IMR-90 (cell line): ENCODE measurements at regions not wholly inside any gene's neighbourhood (a gene's known extent, or its start where the extent isn't known, plus 50 kb on each side); places are given as distances from the start of the nearest gene placed in this dataset.

ENCODE experiments used
- BHLHE40 ChIP-seq: fragments of 150-350 bp; IDR thresholded peaks from 2 replicates; pipeline ENCODE4 v1.6.1; 2016; ENCODE audit warnings: mild to moderate bottlenecking, low read depth, low read length
- CEBPB ChIP-seq: IDR thresholded peaks from 2 replicates; pipeline ENCODE4 v1.6.1; 2012; ENCODE audit warnings: low read depth, low read length, improper control_type of control experiment
- CHD1 ChIP-seq: IDR thresholded peaks from 2 replicates; pipeline ENCODE4 v1.6.1; 2012; ENCODE audit warnings: low read depth, low read length, improper control_type of control experiment
- FOS ChIP-seq: fragments of 150-350 bp; IDR thresholded peaks from 2 replicates; pipeline ENCODE4 v1.6.1; 2016; ENCODE audit warnings: low read depth, low read length
- NFE2L2 ChIP-seq: fragments of 150-350 bp; IDR thresholded peaks from 2 replicates; pipeline ENCODE4 v1.6.1; 2016; ENCODE audit warnings: low read depth, mild to moderate bottlenecking, low read length
- POLR2A ChIP-seq: IDR thresholded peaks from 2 replicates; pipeline ENCODE4 v1.6.1; 2012; ENCODE audit warnings: mild to moderate bottlenecking, low read depth, low read length
- RAD21 ChIP-seq: IDR thresholded peaks from 2 replicates; pipeline ENCODE4 v1.6.1; 2012; ENCODE audit warnings: low read length, improper control_type of control experiment
- RCOR1 ChIP-seq: IDR thresholded peaks from 2 replicates; pipeline ENCODE4 v1.6.1; 2012; ENCODE audit warnings: mild to moderate bottlenecking, low read length, improper control_type of control experiment; ENCODE audit not compliant: insufficient replicate concordance
- RFX5 ChIP-seq: IDR thresholded peaks from 2 replicates; pipeline ENCODE4 v1.8.0; 2012; ENCODE audit warnings: low read depth, mild to moderate bottlenecking, low read length, moderate library complexity
- SMC3 ChIP-seq: fragments of 150-350 bp; IDR thresholded peaks from 2 replicates; pipeline ENCODE4 v1.6.1; 2016; ENCODE audit warnings: low read depth, mild to moderate bottlenecking, antibody characterized with exemption, low read length, moderate library complexity
- TF ChIP-seq, protein P1 (sequence below): conservative IDR thresholded peaks from 2 replicates; pipeline ENCODE4 v1.5.1; 2012; ENCODE audit warnings: mild to moderate bottlenecking, low read depth, low read length, improper control_type of control experiment

DNA sequence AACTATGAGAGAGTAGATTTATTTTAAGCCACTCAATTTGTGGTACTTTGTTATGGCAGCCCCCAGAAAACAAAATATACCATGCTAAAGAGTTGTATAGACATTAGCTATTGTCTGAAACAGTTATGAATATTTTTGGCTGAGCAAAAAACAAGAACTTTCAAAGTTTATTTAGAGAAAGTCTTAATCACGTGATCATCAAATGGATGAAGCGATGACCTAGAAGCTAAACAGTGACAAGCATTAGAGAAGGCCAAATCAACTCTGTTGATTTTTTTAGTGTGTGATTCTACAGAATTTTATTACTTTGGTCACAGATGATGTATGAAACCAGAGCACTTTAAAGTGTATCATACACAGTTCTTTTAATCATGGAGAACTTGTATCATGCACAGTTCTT lies 1247.9 kb upstream of the MAP3K7 start:
- TF ChIP-seq POLR2A (no peak), SMC3 (no peak), RAD21 (no peak), CHD1 (no peak), NFE2L2 (no peak), RFX5 (no peak), RCOR1 (no peak), CEBPB (no peak), FOS (no peak), BHLHE40 (no peak)
- TF ChIP-seq, protein P1, sequence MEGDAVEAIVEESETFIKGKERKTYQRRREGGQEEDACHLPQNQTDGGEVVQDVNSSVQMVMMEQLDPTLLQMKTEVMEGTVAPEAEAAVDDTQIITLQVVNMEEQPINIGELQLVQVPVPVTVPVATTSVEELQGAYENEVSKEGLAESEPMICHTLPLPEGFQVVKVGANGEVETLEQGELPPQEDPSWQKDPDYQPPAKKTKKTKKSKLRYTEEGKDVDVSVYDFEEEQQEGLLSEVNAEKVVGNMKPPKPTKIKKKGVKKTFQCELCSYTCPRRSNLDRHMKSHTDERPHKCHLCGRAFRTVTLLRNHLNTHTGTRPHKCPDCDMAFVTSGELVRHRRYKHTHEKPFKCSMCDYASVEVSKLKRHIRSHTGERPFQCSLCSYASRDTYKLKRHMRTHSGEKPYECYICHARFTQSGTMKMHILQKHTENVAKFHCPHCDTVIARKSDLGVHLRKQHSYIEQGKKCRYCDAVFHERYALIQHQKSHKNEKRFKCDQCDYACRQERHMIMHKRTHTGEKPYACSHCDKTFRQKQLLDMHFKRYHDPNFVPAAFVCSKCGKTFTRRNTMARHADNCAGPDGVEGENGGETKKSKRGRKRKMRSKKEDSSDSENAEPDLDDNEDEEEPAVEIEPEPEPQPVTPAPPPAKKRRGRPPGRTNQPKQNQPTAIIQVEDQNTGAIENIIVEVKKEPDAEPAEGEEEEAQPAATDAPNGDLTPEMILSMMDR, result no peak
